Liver (tissue), 8 donors: ENCODE measurements at regions not wholly inside any gene's neighbourhood (a gene's known extent, or its start where the extent isn't known, plus 50 kb on each side); places are given as distances from the start of the nearest gene placed in this dataset.

Source experiments
- DNase-seq: peaks from one replicate; pipeline ENCODE4 v3.0.0-alpha.2; 2017; ENCODE audit warnings: low spot score
- H3K27ac ChIP-seq, 2 donors: one replicate each; pipeline ENCODE4 v1.7.0; 2013; ENCODE audit warnings: inconsistent platforms in 2 of 2, low read length in 2 of 2, control low read depth in 1 of 2, low read depth in 1 of 2, mild to moderate bottlenecking in 1 of 2
- H3K27me3 ChIP-seq, 4 donors: one replicate each; pipeline versions ENCODE4 v1.6.1 to v1.7.0; 2013; ENCODE audit warnings: low read length in 3 of 4, inconsistent platforms in 1 of 4, mild to moderate bottlenecking in 1 of 4, moderate library complexity in 1 of 4; ENCODE audit not compliant: control insufficient read depth in 4 of 4, insufficient read depth in 4 of 4
- H3K36me3 ChIP-seq, 4 donors: one replicate each; pipeline versions ENCODE4 v1.6.1 to v1.7.0; 2013; ENCODE audit warnings: low read length in 3 of 4, mild to moderate bottlenecking in 3 of 4, low read depth in 1 of 4, moderate library complexity in 1 of 4; ENCODE audit not compliant: control insufficient read depth in 4 of 4, insufficient read depth in 3 of 4
- H3K4me1 ChIP-seq, 4 donors: one replicate each; pipeline versions ENCODE4 v1.6.1 to v1.7.0; 2013; ENCODE audit warnings: low read length in 3 of 4, mild to moderate bottlenecking in 3 of 4, moderate library complexity in 1 of 4; ENCODE audit not compliant: control insufficient read depth in 4 of 4, insufficient read depth in 4 of 4
- H3K4me3 ChIP-seq, 3 donors: one replicate each; pipeline versions ENCODE4 v1.6.1 to v1.7.0; 2013; ENCODE audit warnings: low read length in 3 of 3, control low read depth in 1 of 3, low read depth in 1 of 3, mild to moderate bottlenecking in 1 of 3
- H3K9ac ChIP-seq, 2 donors: one replicate each; pipeline ENCODE4 v1.7.0; 2013; ENCODE audit warnings: low read length in 2 of 2, mild to moderate bottlenecking in 2 of 2, moderate library complexity in 2 of 2, control low read depth in 1 of 2, low read depth in 1 of 2
- H3K9me3 ChIP-seq, 4 donors: one replicate each; pipeline versions ENCODE4 v1.6.1 to v1.7.0; 2013; ENCODE audit warnings: low read length in 3 of 4; ENCODE audit not compliant: control insufficient read depth in 4 of 4
- CTCF ChIP-seq: fragments of 150-350 bp; IDR thresholded peaks from 2 replicates; pipeline ENCODE4 v1.5.1; 2017; ENCODE audit warnings: improper control_type of control experiment, low read depth, low read length; ENCODE audit not compliant: missing input control
- EGR1 ChIP-seq, 2 donors: IDR thresholded peaks; 2 replicates each; pipeline ENCODE4 v1.6.1; 2016 to 2018; ENCODE audit warnings: antibody characterized with exemption in 2 of 2, low read depth in 2 of 2
- FOXA1 ChIP-seq: IDR thresholded peaks from 2 replicates; pipeline ENCODE4 v1.6.1; 2016; ENCODE audit warnings: antibody characterized with exemption
- FOXA2 ChIP-seq: IDR thresholded peaks from 2 replicates; pipeline ENCODE4 v1.6.1; 2016; ENCODE audit warnings: antibody characterized with exemption
- GABPA ChIP-seq, 2 donors: IDR thresholded peaks in 1 of 2; conservative IDR thresholded peaks in 1 of 2; 2 replicates each; pipeline ENCODE4 v1.6.1; 2016; ENCODE audit warnings: antibody characterized with exemption in 2 of 2, mild to moderate bottlenecking in 1 of 2, moderate library complexity in 1 of 2
- HNF4A ChIP-seq, 2 donors: conservative IDR thresholded peaks; 2 replicates each; pipeline ENCODE4 v1.6.1; 2016; ENCODE audit warnings: antibody characterized with exemption in 2 of 2, mild to moderate bottlenecking in 2 of 2
- JUND ChIP-seq, 2 donors: IDR thresholded peaks; 2 replicates each; pipeline ENCODE4 v1.6.1; 2016; ENCODE audit warnings: antibody characterized with exemption in 2 of 2
- MAX ChIP-seq: IDR thresholded peaks from 2 replicates; pipeline ENCODE4 v1.6.1; 2016; ENCODE audit warnings: antibody characterized with exemption
- NR2F2 ChIP-seq: IDR thresholded peaks from 2 replicates; pipeline ENCODE4 v1.6.1; 2016; ENCODE audit warnings: antibody characterized with exemption
- RAD21 ChIP-seq, 2 donors: IDR thresholded peaks; 2 replicates each; pipeline ENCODE4 v1.6.1; 2016; ENCODE audit warnings: antibody characterized with exemption in 2 of 2, mild to moderate bottlenecking in 2 of 2
- REST ChIP-seq: IDR thresholded peaks from 2 replicates; pipeline ENCODE4 v1.6.1; 2016; ENCODE audit warnings: antibody characterized with exemption, mild to moderate bottlenecking
- RXRA ChIP-seq, 2 donors: IDR thresholded peaks; 2 replicates each; pipeline ENCODE4 v1.6.1; 2017 to 2018; ENCODE audit warnings: antibody characterized with exemption in 2 of 2, mild to moderate bottlenecking in 1 of 2
- SP1 ChIP-seq: IDR thresholded peaks from 2 replicates; pipeline ENCODE4 v1.6.1; 2018; ENCODE audit warnings: antibody characterized with exemption, mild to moderate bottlenecking
- TAF1 ChIP-seq: conservative IDR thresholded peaks from 2 replicates; pipeline ENCODE4 v1.6.1; 2016; ENCODE audit warnings: antibody characterized with exemption, mild to moderate bottlenecking
- YY1 ChIP-seq: IDR thresholded peaks from 2 replicates; pipeline ENCODE4 v1.6.1; 2016; ENCODE audit warnings: antibody characterized with exemption, mild to moderate bottlenecking
- WGBS: extraction: QIAGEN DNeasy Blood & Tissue Kit; methylation state at CpG from one replicate; pipeline ENCODE4 v1.1.7; 2013; 5-methylcytosine and 5-hydroxymethylcytosine counted together
- donor health status: healthy.
- donor health status: healthy.
- donor health status: healthy.
- donor health status: healthy.
- donor health status: healthy.

DNA sequence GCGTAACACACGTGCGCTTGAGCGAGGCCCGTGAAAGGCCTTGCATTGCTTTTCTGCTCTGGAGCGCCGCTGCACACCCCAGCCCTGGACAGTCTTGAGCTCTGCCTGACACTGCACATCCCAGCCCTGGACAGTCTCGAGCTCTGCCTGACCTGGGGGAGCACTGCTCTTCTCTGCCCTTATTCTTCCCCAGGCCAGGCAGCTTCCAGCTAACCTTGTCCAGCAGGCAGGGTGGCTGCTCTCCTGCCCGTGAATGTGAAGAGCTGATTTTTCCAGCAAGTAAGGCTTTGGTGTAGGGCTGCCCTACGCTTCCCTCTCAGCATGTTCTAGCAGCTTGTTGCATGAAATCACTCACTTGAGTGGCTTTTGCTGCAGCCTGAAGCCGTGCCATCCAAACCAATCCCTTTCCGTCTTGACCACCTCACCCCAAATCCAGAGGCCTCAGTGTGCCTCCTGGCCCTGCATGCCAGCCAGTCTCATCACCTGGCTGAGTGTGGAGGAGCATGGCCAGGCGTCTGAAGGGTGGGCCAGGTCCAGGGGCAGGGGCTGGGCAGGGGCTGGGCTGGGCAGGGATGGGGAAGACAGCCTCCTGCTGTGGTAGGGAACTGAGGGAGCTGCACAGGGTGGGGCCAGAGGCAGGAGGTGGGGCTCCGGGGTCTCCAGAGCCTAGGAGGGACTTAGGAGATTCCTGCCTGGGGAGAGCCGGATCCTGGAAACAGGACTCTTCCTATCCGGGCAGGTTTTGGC, 89.5 kb upstream of the B3GAT1 start:
- 90% methylated on average over 16 of the region's 16 CpGs for WGBS
- no peak for TF ChIP-seq JUND (IDR thresholded peaks at IDR 0.05)
- no peak for TF ChIP-seq YY1
- TF ChIP-seq FOXA2, result no peak
- H3K36me3 ChIP-seq, result no peaks in the 10 kb centered on the region
- peaks cover 0 to 15% (median 10%) of the 10 kb centered on the region in 4 donors for H3K4me1 ChIP-seq
- H3K9ac ChIP-seq, result no peak overlapping the region
- H3K27ac ChIP-seq, result no peak overlapping the region
- no peaks in the 10 kb centered on the region for H3K9me3 ChIP-seq
- no peaks in the 10 kb centered on the region for H3K27me3 ChIP-seq
- no peak for DNase-seq
- no peak overlapping the region for H3K4me3 ChIP-seq

- Histone ChIP-seq H3K27ac (no peak overlapping the region), H3K9me3 (no peaks in the 10 kb centered on the region), H3K36me3 (no peaks in the 10 kb centered on the region), H3K4me1 (peaks cover 0 to 15% (median 10%) of the 10 kb centered on the region in 4 donors), H3K4me3 (no peak overlapping the region), H3K9ac (no peak overlapping the region), H3K27me3 (no peaks in the 10 kb centered on the region)
- DNase-seq, result no peak
- TF ChIP-seq GABPA (IDR thresholded peaks at IDR 0.05 in 1 of 2, conservative IDR thresholded peaks at IDR 0.05 in 1 of 2) (no peak), REST (no peak), RXRA (IDR thresholded peaks at IDR 0.05) (no peak), NR2F2 (no peak), SP1 (no peak), FOXA2 (no peak), TAF1 (no peak), CTCF (no peak), JUND (IDR thresholded peaks at IDR 0.05) (no peak), HNF4A (conservative IDR thresholded peaks at IDR 0.05) (no peak), EGR1 (IDR thresholded peaks at IDR 0.05; ENCODE audit: low read depth in 2 of 2) (no peak)
- 89% methylated on average over 8 of the region's 8 CpGs for WGBS
Measured at GRCh38 chr11:134500621-134501020, 88.6 kb upstream of the B3GAT1 start.

DNA sequence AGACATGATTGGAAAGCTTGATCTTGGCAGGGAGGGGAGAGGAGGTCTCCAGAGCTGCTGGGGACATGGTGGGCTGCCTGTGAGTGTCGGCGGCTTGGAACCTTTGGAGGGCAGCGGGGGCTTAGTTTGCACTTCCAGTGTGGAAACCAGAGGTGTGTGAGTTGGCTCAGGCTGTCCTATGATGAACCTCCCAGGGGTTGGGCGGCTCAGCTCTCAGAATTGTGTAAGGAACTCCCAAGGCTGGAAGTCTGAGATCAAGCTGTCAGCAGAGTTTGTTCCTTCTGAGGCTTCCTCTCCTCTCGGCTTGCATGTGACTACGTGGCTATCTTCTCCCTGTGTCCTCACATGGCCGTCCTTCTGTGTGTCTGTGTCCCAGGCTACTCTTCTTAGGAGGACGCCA, 87.9 kb upstream of the B3GAT1 start:
- H3K27me3 ChIP-seq, result no peaks in the 10 kb centered on the region
- no peak overlapping the region for H3K9ac ChIP-seq
- WGBS, result 91% methylated on average over 8 of the region's 8 CpGs
- H3K4me3 ChIP-seq, result no peak overlapping the region
- H3K36me3 ChIP-seq, result no peaks in the 10 kb centered on the region
- H3K9me3 ChIP-seq, result no peaks in the 10 kb centered on the region
- H3K4me1 ChIP-seq, result peaks cover 0 to 15% (median 10%) of the 10 kb centered on the region in 4 donors
- no peak overlapping the region for H3K27ac ChIP-seq
- DNase-seq, result no peak
- TF ChIP-seq GABPA (IDR thresholded peaks at IDR 0.05 in 1 of 2, conservative IDR thresholded peaks at IDR 0.05 in 1 of 2), result no peak
- TF ChIP-seq FOXA1, result no peak
- TF ChIP-seq YY1, result no peak
- no peak for TF ChIP-seq NR2F2
- no peak for TF ChIP-seq EGR1 (IDR thresholded peaks at IDR 0.05; ENCODE audit: low read depth in 2 of 2)
- TF ChIP-seq HNF4A (conservative IDR thresholded peaks at IDR 0.05), result no peak
- TF ChIP-seq REST, result no peak
- no peak for TF ChIP-seq CTCF
- TF ChIP-seq RAD21 (IDR thresholded peaks at IDR 0.05), result no peak
- TF ChIP-seq MAX, result no peak
- TF ChIP-seq SP1, result no peak
